GM21381 (cell line): ENCODE measurements at regions not wholly inside any gene's neighbourhood (a gene's known extent, or its start where the extent isn't known, plus 50 kb on each side); places are given as distances from the start of the nearest gene placed in this dataset.
"Not testable (repeated sequence)": the region's sequence is repeated elsewhere in the genome, so short reads cannot be mapped to it uniquely, and the experiment has no call there.

Experiments
- ATAC-seq: cut with Tn5 transposase; IDR thresholded peaks from one replicate; pipeline ENCODE4 v1.9.1; 2021; ENCODE audit warnings: mild to moderate bottlenecking, moderate library complexity; ENCODE audit not compliant: unreplicated experiment

DNA sequence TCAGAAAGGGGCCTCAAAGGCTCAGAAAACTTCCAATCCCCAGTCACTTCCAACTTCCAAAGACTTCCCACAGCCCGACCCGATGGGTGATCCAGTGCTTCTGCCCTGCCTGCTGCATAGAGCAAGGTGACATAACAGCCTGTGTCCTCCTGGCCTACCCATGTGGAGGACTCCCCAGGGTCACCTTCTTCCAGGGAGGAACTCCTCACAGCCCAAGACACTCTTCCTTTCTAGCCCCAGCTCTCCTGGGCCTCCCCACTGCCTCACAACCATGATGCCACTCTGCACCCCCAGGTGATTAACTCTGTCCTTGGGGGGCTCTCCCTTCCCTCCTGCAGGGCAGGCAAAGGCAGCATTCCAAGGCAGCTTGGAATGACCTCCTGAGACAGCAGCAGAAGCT is 158.4 kb upstream of the PDE1C start:
- no peak for ATAC-seq

DNA sequence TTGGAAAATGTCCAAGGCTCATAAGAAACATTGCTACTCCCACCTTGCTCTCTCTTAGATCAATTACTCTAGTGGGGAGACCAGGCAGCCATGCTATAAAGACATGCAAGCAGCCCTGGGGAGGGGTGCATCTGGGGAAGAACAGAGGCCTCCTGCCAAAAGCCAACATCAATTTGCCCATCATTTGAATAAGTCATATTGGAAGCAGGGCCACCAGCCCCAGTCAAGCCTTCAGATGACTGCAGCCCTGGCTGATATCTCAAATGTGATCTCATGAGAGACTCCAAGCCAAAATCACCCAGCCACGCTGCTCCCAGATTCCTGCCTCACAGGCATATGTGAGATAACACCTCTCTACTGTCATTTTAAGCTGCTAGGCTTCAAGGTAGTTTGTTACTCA is 157.5 kb upstream of the PDE1C start:
- no peak for ATAC-seq

DNA sequence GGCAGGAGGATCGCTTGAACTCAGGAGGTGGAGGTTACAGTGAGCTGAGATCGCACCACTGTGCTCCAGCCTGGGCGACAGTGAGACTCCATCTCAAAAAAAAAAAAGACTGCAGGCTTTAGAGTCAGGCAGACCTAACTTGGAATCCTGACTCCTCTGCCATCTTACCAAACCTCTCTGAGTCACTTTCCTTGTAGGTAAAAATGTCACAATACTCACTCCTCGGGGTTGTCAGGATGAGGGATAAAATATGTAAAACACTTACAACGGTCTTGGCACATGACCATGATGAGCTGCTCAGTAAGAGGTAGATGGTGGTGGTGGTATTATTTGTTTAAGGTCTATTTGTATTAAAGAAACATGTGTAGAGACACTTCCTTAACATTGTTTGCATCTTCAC is 154.1 kb upstream of the PDE1C start:
- no peak for ATAC-seq

- ATAC-seq, result no peak
Observed at GRCh38 chr7:32223721-32224120, 153.5 kb upstream of the PDE1C start.

- no peak for ATAC-seq
Observed at GRCh38 chr7:32223071-32223650, 153.0 kb upstream of the PDE1C start.

DNA sequence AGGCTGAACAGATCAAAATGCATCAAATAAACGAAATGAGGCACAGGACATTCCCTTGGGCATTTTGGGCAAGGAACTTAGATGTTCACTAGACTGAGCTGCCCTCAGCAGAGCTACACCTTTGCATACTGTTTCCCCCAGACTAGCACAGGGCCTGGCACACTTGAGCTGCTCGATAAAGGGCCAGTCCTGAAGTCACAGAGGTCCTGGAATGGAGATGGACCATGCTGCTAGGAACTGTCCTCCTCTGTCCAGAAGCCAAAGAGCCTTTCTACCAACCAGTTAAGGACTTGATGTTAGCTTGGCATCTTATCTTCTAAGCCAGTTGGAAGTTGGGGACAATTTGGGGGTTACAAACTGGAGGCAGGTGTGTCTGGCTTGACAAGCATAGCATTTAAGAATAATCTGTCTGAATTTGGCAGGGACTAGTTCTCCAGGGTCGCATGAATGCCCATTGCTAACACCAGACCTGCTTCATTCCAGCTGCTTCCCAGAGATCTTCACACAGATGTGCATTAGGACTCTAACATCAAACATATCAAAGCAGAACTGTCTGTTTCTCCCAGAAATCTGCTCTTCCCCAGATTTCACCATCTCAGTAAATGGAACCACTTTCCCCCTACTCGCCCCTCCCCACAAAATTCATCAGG is 152.2 kb upstream of the PDE1C start:
- ATAC-seq, result no peak

DNA sequence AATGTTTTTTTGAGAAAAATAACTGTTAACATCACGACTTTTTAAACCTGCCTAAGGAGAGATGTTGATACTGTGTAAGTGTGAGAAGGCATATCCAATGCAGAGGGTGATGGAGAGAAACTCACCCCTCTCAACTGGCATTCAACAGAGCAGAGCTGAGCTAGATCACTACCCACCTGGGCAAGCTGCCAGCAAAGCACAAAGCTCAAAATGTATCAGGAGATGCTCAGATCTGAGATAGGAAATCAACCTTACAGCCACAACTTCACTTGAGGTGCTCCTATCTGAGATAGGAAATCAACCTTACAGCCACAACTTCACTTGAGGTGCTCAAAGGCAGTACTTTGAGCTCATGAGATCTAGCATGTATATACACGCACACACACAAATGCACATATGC is 151.5 kb upstream of the PDE1C start:
- no peak for ATAC-seq

DNA sequence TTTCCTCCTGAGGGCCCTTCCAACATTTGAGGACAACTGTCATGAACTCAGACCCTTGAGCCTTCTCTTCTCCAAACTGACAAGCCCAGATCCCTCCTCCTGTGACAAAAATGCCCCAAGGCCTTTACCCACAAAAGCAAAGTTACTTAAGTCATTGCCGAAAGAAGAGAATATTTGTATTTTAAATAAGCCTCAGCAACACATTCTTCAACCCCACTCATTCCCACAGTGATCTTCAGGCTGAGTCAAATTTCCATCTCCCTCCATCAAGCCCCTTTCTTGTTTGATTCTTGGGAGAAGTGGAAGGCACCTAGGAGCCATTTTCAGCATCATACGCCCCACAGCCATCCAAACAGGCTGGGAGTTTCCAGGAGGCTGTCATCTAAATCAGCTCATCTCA is 150.8 kb upstream of the PDE1C start:
- ATAC-seq, result no peak

DNA sequence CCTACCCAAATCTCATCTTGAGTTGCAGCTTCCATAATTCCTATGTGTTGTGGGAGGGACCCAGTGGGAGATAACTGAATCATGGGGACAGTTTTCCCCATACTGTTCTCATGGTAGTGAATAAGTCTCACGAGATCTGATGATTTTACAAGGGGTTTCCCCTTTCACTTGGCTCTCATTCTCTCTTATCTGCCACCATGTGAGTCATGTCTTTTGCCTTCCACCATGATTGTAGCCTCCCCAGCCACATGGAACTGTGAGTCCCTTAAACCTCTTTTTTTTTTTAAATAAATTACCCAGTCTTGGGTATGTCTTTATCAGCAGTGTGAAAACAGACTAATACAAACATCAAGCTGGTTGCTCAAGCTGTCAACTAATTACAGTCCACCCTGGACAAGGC is 149.6 kb upstream of the PDE1C start:
- not testable (repeated sequence) for ATAC-seq

DNA sequence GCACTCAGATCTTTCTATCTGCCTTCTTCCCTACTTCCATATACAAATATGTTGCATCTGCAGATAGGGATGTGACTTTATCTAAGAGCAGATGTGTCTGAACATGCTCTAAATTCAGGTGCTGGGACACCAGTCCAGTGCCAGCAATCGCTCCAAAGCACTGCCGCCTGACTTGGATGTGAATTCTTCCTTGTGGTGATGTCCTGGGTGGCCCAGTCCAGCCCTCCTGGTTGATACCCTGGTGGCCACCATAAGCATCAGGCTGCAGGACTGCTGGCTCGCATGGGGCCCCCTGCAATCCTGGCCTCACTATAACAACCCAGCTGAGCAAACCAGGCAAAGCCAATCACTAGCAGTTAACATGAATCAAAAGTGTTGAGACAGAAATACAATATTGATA is 149.2 kb upstream of the PDE1C start:
- no peak for ATAC-seq

DNA sequence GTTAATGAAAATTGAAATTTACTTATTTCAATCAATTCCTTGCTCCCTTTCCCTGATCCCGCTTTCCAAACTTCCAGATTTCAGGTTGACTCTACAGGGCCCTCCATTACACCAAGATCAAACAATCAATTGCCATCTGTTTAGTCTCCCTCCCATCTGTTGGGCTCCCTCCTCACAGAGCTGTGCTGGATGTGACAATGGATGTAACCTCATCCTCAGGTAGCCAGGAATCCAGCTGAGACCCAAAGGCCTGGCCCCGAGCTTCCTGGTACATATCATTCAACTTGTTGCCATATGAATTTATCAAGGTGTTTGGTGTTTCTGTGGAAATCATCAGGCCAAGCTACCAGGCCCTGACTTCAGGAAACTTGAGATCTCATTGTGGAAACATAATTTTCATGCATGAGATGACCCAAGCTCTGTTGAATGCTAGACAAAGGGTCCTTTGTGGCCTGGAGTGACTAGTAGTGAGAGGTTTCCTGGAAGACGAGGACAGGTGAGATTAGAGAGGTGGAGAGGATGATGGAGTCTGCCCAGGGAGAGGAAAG is 148.6 kb upstream of the PDE1C start:
- no peak for ATAC-seq

- ATAC-seq, result no peak
Observed at GRCh38 chr7:32218154-32218467, 147.9 kb upstream of the PDE1C start.

DNA sequence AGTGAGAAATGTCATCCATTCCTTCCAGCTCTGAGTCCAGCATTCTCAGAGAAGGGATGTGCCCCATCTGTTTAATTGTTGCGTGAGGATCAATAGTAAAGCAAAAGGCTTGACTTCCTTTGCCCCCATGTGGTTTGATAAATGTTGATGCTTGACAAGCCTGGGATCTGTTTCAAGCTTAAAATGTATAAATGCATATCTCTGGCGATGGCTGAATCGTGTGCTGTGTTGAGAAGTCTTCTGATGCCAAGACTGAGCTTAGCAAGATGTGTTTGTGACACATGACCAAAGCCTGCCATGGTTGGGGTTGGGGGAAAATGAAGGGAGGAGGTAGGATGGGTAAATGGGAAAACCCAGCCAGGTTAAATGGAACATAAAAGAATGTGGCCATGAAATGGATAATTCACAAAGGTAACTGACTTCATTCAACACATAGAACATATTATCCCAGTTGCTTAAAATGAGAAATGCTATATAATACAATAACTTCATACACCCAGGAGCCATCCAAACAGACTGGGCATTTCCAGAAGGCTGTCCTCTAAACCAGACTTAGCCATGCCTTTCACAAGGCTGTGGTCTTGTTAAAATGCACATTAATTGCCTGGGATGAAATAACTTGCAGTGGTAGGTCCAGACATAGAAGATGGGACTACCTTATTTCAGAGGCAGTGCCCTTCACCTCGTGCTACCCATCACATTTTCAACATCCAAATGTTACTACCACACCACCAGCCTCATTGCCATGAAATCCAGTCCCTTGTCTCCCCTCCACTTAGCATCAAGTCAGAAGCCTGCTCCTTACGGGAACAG is 147.3 kb upstream of the PDE1C start:
- ATAC-seq, result no peak

DNA sequence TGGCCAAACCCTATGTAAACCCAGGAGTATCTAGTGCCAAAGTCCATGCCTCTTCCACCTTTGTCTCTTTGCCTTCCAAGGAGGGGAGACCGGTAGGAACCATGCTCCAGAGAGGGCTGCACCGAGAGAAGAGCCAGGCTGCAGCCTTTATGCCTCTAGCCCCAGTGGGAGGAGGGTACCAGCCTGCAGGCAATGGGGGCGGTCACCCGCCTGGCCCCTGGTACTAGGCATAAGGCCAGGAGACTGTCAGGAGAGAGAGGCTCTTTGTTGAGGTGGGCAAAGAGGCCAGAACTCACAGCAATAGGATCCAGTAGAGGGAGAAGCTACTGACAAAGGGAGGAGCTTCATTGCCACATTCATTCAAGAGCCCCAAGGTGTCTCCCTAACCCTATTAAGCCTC is 146.6 kb upstream of the PDE1C start:
- ATAC-seq, result no peak

GRCh38 chr7:32215697-32216096 is 145.5 kb upstream of the PDE1C start:
- ATAC-seq, result no peak

- no peak for ATAC-seq
Observed at GRCh38 chr7:32214913-32215312, 144.7 kb upstream of the PDE1C start.

- no peak for ATAC-seq
Observed at GRCh38 chr7:32212321-32212720, 142.1 kb upstream of the PDE1C start.

DNA sequence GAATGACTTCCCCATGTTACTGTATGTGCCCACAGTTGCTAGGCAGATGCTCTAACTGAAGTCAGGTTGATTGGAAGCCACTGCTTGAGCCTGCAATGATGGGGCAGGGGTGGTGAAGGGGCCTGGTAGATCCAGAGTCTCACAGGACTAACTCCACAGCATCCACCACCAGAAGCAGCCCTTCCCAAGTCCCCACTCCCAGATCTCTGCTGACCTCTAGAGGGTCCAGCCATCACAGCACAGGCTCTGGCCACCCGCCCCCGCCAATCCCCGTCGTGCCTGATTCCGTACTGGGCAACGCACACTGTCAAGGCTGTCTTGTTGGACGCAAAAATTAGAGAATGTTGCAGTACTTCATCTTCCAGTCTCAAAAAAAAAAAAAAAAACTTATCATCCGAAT is 136.8 kb upstream of the PDE1C start:
- ATAC-seq, result no peak

GRCh38 chr7:32206488-32206887 is 136.3 kb upstream of the PDE1C start:
- no peak for ATAC-seq

DNA sequence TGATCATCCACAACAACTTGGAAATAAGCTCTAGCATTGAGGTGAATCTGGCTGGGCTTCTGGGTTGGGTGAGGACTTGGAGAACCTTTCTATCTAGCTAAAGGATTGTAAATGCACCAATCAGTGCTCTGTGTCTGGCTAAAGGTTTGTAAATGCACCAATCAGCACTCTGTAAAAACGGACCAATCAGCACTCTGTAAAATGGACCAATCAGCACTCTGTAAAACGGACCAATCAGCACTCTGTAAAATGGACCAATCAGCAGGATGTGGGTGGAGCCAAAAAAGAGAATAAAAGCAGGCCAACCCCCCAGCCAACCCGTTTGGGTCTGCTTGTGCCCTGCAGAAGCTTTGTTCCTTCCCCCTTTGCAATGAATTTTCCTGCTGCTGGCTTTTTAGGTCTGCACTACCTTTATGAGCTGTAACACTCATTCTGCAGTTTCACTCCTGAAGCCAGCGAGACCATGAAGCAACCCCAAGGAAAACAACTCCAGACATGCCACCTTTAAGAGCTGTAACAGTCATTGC is 135.2 kb upstream of the PDE1C start:
- ATAC-seq, result not testable (repeated sequence)

GRCh38 chr7:32204361-32205018 is 134.3 kb upstream of the PDE1C start:
- ATAC-seq, result no peak
